H9 (cell line): ENCODE measurements at regions not wholly inside any gene's neighbourhood (a gene's known extent, or its start where the extent isn't known, plus 50 kb on each side); places are given as distances from the start of the nearest gene placed in this dataset.

ENCODE experiments used
- DNase-seq: peaks from one replicate; pipeline ENCODE4 v3.0.0-alpha.2; 2017
- H2AFZ ChIP-seq: one replicate; pipeline ENCODE4 v1.6.1; 2013; ENCODE audit warnings: mild to moderate bottlenecking, low read length, control low read depth, moderate library complexity
- H2AK5ac ChIP-seq: 2 replicates; pipeline ENCODE4 v1.6.1; 2013; ENCODE audit warnings: low read length, control low read depth, mixed read lengths; ENCODE audit not compliant: insufficient read length
- H2BK120ac ChIP-seq: one replicate; pipeline ENCODE4 v1.6.1; 2013; ENCODE audit warnings: low read depth, mild to moderate bottlenecking, low read length, control low read depth, inconsistent platforms; ENCODE audit not compliant: poor library complexity, severe bottlenecking
- H2BK12ac ChIP-seq: 2 replicates; pipeline ENCODE4 v1.6.1; 2013; ENCODE audit warnings: low read length, control low read depth, mixed read lengths, low read depth; ENCODE audit not compliant: insufficient read length
- H2BK15ac ChIP-seq: 2 replicates; pipeline ENCODE4 v1.6.1; 2013; ENCODE audit warnings: low read depth, low read length, control low read depth
- H2BK20ac ChIP-seq: one replicate; pipeline ENCODE4 v1.6.1; 2013; ENCODE audit warnings: low read depth, mild to moderate bottlenecking, low read length, control low read depth, inconsistent platforms; ENCODE audit not compliant: poor library complexity, severe bottlenecking
- H2BK5ac ChIP-seq: 2 replicates; pipeline ENCODE4 v1.6.1; 2013; ENCODE audit warnings: low read length, control low read depth, mixed read lengths; ENCODE audit not compliant: insufficient read length
- H3K14ac ChIP-seq: 2 replicates; pipeline ENCODE4 v1.6.1; 2013; ENCODE audit warnings: low read length, control low read depth; ENCODE audit not compliant: insufficient read depth
- H3K18ac ChIP-seq: 2 replicates; pipeline ENCODE4 v1.6.1; 2013; ENCODE audit warnings: low read depth, mild to moderate bottlenecking, mixed read lengths, low read length, control low read depth; ENCODE audit not compliant: insufficient read length
- H3K23ac ChIP-seq: 2 replicates; pipeline ENCODE4 v1.6.1; 2013; ENCODE audit warnings: low read length, control low read depth, mixed read lengths, low read depth; ENCODE audit not compliant: insufficient read length
- H3K23me2 ChIP-seq: 2 replicates; pipeline ENCODE4 v1.6.1; 2013; ENCODE audit warnings: low read depth, mild to moderate bottlenecking, mixed read lengths, low read length, control low read depth; ENCODE audit not compliant: insufficient read length, poor library complexity, severe bottlenecking
- H3K27ac ChIP-seq: 2 replicates; pipeline ENCODE4 v1.5.1; 2013; ENCODE audit warnings: low read length, control low read depth, mixed read lengths, low read depth; ENCODE audit not compliant: insufficient read length
- H3K27me3 ChIP-seq: 2 replicates; pipeline ENCODE4 v1.6.1; 2013; ENCODE audit warnings: low read length, control low read depth, inconsistent platforms; ENCODE audit not compliant: insufficient read depth
- H3K4ac ChIP-seq: 2 replicates; pipeline ENCODE4 v1.6.1; 2013; ENCODE audit warnings: low read depth, mild to moderate bottlenecking, control low read depth, inconsistent platforms, low read length, moderate library complexity
- H3K4me1 ChIP-seq: 2 replicates; pipeline ENCODE4 v1.6.1; 2013; ENCODE audit warnings: low read length, control low read depth, inconsistent platforms; ENCODE audit not compliant: insufficient read depth
- H3K4me2 ChIP-seq: 2 replicates; pipeline ENCODE4 v1.6.1; 2013; ENCODE audit warnings: low read length, control low read depth, mixed read lengths; ENCODE audit not compliant: insufficient read length, insufficient read depth
- H3K56ac ChIP-seq: 2 replicates; pipeline ENCODE4 v1.6.1; 2013; ENCODE audit warnings: low read depth, mild to moderate bottlenecking, mixed read lengths, low read length, control low read depth; ENCODE audit not compliant: insufficient read length
- H3K79me1 ChIP-seq: 2 replicates; pipeline ENCODE4 v1.6.1; 2013; ENCODE audit warnings: low read depth, mild to moderate bottlenecking, moderate library complexity, low read length, control low read depth, inconsistent platforms; ENCODE audit not compliant: insufficient read depth, poor library complexity, severe bottlenecking
- H3K79me2 ChIP-seq: 2 replicates; pipeline ENCODE4 v1.6.1; 2013; ENCODE audit warnings: low read length, control low read depth, inconsistent platforms; ENCODE audit not compliant: insufficient read depth
- H3K9ac ChIP-seq: 2 replicates; pipeline ENCODE4 v1.6.1; 2013; ENCODE audit warnings: low read length, control low read depth, mixed read lengths; ENCODE audit not compliant: insufficient read length; ENCODE audit errors: extremely low read depth
- H3K9me3 ChIP-seq: one replicate; pipeline ENCODE4 v1.6.1; 2013; ENCODE audit warnings: low read depth, low read length, inconsistent platforms; ENCODE audit not compliant: control insufficient read depth
- H3T11ph ChIP-seq: one replicate; pipeline ENCODE4 v1.6.1; 2013; ENCODE audit warnings: mild to moderate bottlenecking, low read length, control low read depth, inconsistent platforms
- H4K20me1 ChIP-seq: one replicate; pipeline ENCODE4 v1.6.1; 2013; ENCODE audit not compliant: control insufficient read depth, insufficient read length, insufficient read depth
- H4K5ac ChIP-seq: 2 replicates; pipeline ENCODE4 v1.6.1; 2013; ENCODE audit warnings: low read depth, mild to moderate bottlenecking, mixed read lengths, low read length, control low read depth; ENCODE audit not compliant: insufficient read length
- H4K8ac ChIP-seq: replicated peaks from 2 replicates; pipeline ENCODE4 v1.6.1; 2013; ENCODE audit warnings: low read length, control low read depth, mixed read lengths, low read depth; ENCODE audit not compliant: insufficient read length
- H4K91ac ChIP-seq: 2 replicates; pipeline ENCODE4 v1.6.1; 2013; ENCODE audit warnings: low read depth, mild to moderate bottlenecking, moderate library complexity, mixed read lengths, low read length, control low read depth; ENCODE audit not compliant: insufficient read length
- H3K27ac Mint-ChIP-seq, 3 experiments: 2 replicates in 2 of 3; 3 replicates in 1 of 3; pipeline ENCODE4 v1.8.0; 2020 to 2021; ENCODE audit warnings: mixed read lengths in 3 of 3, mild to moderate bottlenecking in 1 of 3, moderate library complexity in 1 of 3
- H3K27me3 Mint-ChIP-seq: 2 replicates; pipeline ENCODE4 v1.8.0; 2021; ENCODE audit warnings: low read depth, mild to moderate bottlenecking, moderate library complexity, mixed read lengths
- H3K36me3 Mint-ChIP-seq, 3 experiments: 2 replicates in 2 of 3; 3 replicates in 1 of 3; pipeline ENCODE4 v1.8.0; 2020 to 2021; ENCODE audit warnings: low read depth in 3 of 3, mixed read lengths in 3 of 3; ENCODE audit not compliant: insufficient read depth in 1 of 3
- H3K4me1 Mint-ChIP-seq, 2 experiments: 2 replicates each; pipeline ENCODE4 v1.8.0; 2020; ENCODE audit warnings: mixed read lengths in 2 of 2
- H3K4me3 Mint-ChIP-seq, 2 experiments: 2 replicates in 1 of 2; 3 replicates in 1 of 2; pipeline ENCODE4 v1.8.0; 2020 to 2021; ENCODE audit warnings: mild to moderate bottlenecking in 2 of 2, mixed read lengths in 2 of 2, moderate library complexity in 1 of 2
- H3K9me3 Mint-ChIP-seq, 2 experiments: 2 replicates in 1 of 2; 3 replicates in 1 of 2; pipeline ENCODE4 v1.8.0; 2020; ENCODE audit warnings: mild to moderate bottlenecking in 2 of 2, mixed read lengths in 2 of 2, moderate library complexity in 1 of 2
- CTCF ChIP-seq: fragments of 200-600 bp; sonication (generic); conservative IDR thresholded peaks from 3 replicates; pipeline ENCODE4 v1.8.0; 2021; ENCODE audit warnings: antibody characterized with exemption, mild to moderate bottlenecking
- WGBS: extraction: QIAGEN DNeasy Blood & Tissue Kit; methylation state at CpG from one replicate; pipeline ENCODE4 v1.1.7; 2013; ENCODE audit warnings: missing lambda C conversion rate, low lambda C conversion rate, mixed read lengths; ENCODE audit not compliant: insufficient read length; ENCODE audit errors: extremely low coverage; 5-methylcytosine and 5-hydroxymethylcytosine counted together

- Histone ChIP-seq H2BK20ac (no peak overlapping the region), H3K23me2 (no peaks in the 10 kb centered on the region), H3K79me2 (no peaks in the 10 kb centered on the region), H4K8ac (no peak overlapping the region), H3K27me3 (no peaks in the 10 kb centered on the region), H2AFZ (no peak overlapping the region), H2AK5ac (no peak overlapping the region), H2BK5ac (no peak overlapping the region), H3K27ac (no peak overlapping the region), H3K4ac (no peak overlapping the region), H3K79me1 (no peaks in the 10 kb centered on the region), H3K56ac (no peak overlapping the region), H3K9me3 (no peaks in the 10 kb centered on the region), H4K5ac (no peak overlapping the region), H3K4me2 (no peak overlapping the region), H4K91ac (no peak overlapping the region), H3K18ac (no peak overlapping the region), H3K4me1 (peaks cover 4% of the 10 kb centered on the region; the same call in 1 of the 2 replicates), H4K20me1 (no peaks in the 10 kb centered on the region), H2BK15ac (no peak overlapping the region), H3T11ph (no peak overlapping the region), H3K14ac (no peak overlapping the region), H3K9ac (no peak overlapping the region), H2BK12ac (no peak overlapping the region), H2BK120ac (no peak overlapping the region), H3K23ac (no peak overlapping the region)
- DNase-seq = peak; percentile 35
- no CpG with 5 or more reads among the region's 11 CpGs for WGBS
- Mint-ChIP-seq H3K36me3 (peaks cover 0 to 9% (median 5%) of the 10 kb centered on the region in 3 experiments; a peak in 3 of 7 replicates), H3K27me3 (no peaks in the 10 kb centered on the region; the same call in 1 of the 2 replicates), H3K27ac (no peak overlapping the region), H3K4me1 (peaks cover 22% of the 10 kb centered on the region in 2 experiments), H3K9me3 (peaks cover 50 to 55% of the 10 kb centered on the region in 2 experiments), H3K4me3 (no peak overlapping the region)
- no peak for TF ChIP-seq CTCF
These were observed 175.5 kb upstream of the CASK start for GRCh38 chrX:42098900-42099299.
